Mesothelial cell of epicardium (in vitro differentiated cells): ENCODE measurements at regions not wholly inside any gene's neighbourhood (a gene's known extent, or its start where the extent isn't known, plus 50 kb on each side); places are given as distances from the start of the nearest gene placed in this dataset.

Experiments
- DNase-seq, 2 experiments: peaks; one replicate each; pipeline ENCODE4 v3.0.0; 2021; ENCODE audit warnings: low spot score in 2 of 2; ENCODE audit not compliant: unreplicated experiment in 2 of 2
- H3K27ac Mint-ChIP-seq: 2 replicates; pipeline ENCODE4 v1.8.0; 2021; ENCODE audit warnings: mixed read lengths
- H3K27me3 Mint-ChIP-seq: 2 replicates; pipeline ENCODE4 v1.8.0; 2021; ENCODE audit warnings: low read depth, mixed read lengths
- H3K36me3 Mint-ChIP-seq: 2 replicates; pipeline ENCODE4 v1.8.0; 2021; ENCODE audit warnings: mixed read lengths
- H3K4me1 Mint-ChIP-seq: 2 replicates; pipeline ENCODE4 v1.8.0; 2021; ENCODE audit warnings: mixed read lengths
- H3K4me3 Mint-ChIP-seq: 2 replicates; pipeline ENCODE4 v1.8.0; 2021; ENCODE audit warnings: mild to moderate bottlenecking, moderate library complexity, mixed read lengths
- H3K9me3 Mint-ChIP-seq: 2 replicates; pipeline ENCODE4 v1.8.0; 2021; ENCODE audit warnings: mixed read lengths
- CTCF ChIP-seq: fragments of 200-600 bp; sonication (generic); IDR thresholded peaks from one replicate; pipeline ENCODE4 v1.5.0; 2021; ENCODE audit warnings: antibody characterized with exemption; ENCODE audit not compliant: unreplicated experiment

GRCh38 chr7:28318101-28318762 lies 94.1 kb upstream of the CREB5 start:
- H3K4me3 Mint-ChIP-seq, result no peak overlapping the region
- H3K4me1 Mint-ChIP-seq, result peaks cover 32% of the 10 kb centered on the region
- no peak overlapping the region for H3K27ac Mint-ChIP-seq
- no peak for TF ChIP-seq CTCF
- H3K27me3 Mint-ChIP-seq, result no peaks in the 10 kb centered on the region
- no peaks in the 10 kb centered on the region for H3K9me3 Mint-ChIP-seq
- no peaks in the 10 kb centered on the region for H3K36me3 Mint-ChIP-seq
- no peak for DNase-seq

GRCh38 chr7:28323833-28324232 lies 88.5 kb upstream of the CREB5 start:
- no peak for DNase-seq
- TF ChIP-seq CTCF, result no peak
- Mint-ChIP-seq H3K4me3 (no peak overlapping the region), H3K4me1 (peaks cover 9% of the 10 kb centered on the region), H3K27me3 (no peaks in the 10 kb centered on the region), H3K27ac (no peak overlapping the region), H3K9me3 (no peaks in the 10 kb centered on the region), H3K36me3 (no peaks in the 10 kb centered on the region)

- no peak for TF ChIP-seq CTCF
- Mint-ChIP-seq H3K27me3 (no peaks in the 10 kb centered on the region), H3K4me1 (peaks cover 27% of the 10 kb centered on the region), H3K36me3 (no peaks in the 10 kb centered on the region), H3K9me3 (no peaks in the 10 kb centered on the region), H3K4me3 (no peak overlapping the region), H3K27ac (no peak overlapping the region)
- no peak for DNase-seq
Observed at GRCh38 chr7:28328146-28328545, 84.2 kb upstream of the CREB5 start.

GRCh38 chr7:28328822-28329660 lies 83.3 kb upstream of the CREB5 start:
- H3K9me3 Mint-ChIP-seq, result peaks cover 7% of the 10 kb centered on the region
- no peak for TF ChIP-seq CTCF
- H3K4me1 Mint-ChIP-seq, result peaks cover 27% of the 10 kb centered on the region
- DNase-seq, result no peak
- H3K27me3 Mint-ChIP-seq, result no peaks in the 10 kb centered on the region
- H3K27ac Mint-ChIP-seq, result no peak overlapping the region
- H3K4me3 Mint-ChIP-seq, result no peak overlapping the region
- H3K36me3 Mint-ChIP-seq, result no peaks in the 10 kb centered on the region

GRCh38 chr7:28329661-28330363 lies 82.5 kb upstream of the CREB5 start:
- no peak for TF ChIP-seq CTCF
- peaks cover 2% of the 10 kb centered on the region for H3K36me3 Mint-ChIP-seq
- DNase-seq, result no peak
- peaks cover 13% of the 10 kb centered on the region for H3K9me3 Mint-ChIP-seq
- H3K4me1 Mint-ChIP-seq, result peaks cover 27% of the 10 kb centered on the region
- no peak overlapping the region for H3K27ac Mint-ChIP-seq
- no peak overlapping the region for H3K4me3 Mint-ChIP-seq
- H3K27me3 Mint-ChIP-seq, result no peaks in the 10 kb centered on the region
